ENCODE measurements at regions not wholly inside any gene's neighbourhood (a gene's known extent, or its start where the extent isn't known, plus 50 kb on each side); places are given as distances from the start of the nearest gene placed in this dataset.

- H3K27me3 Mint-ChIP-seq (ENCODE audit: low read depth), result no peaks in the 10 kb centered on the region
- no peak for TF ChIP-seq CTCF (IDR thresholded peaks at IDR 0.05; ENCODE audit: unreplicated experiment)
- H3K27ac Mint-ChIP-seq, result no peak overlapping the region
- H3K4me1 Mint-ChIP-seq, result no peaks in the 10 kb centered on the region
- H3K9me3 Mint-ChIP-seq, result peaks cover 12% of the 10 kb centered on the region
- no peaks in the 10 kb centered on the region for H3K36me3 Mint-ChIP-seq
- no peak for DNase-seq (ENCODE audit: low spot score in 2 of 2, unreplicated experiment in 2 of 2)
- H3K4me3 Mint-ChIP-seq, result no peak overlapping the region
Observed at GRCh38 chr6:130520221-130520620, 154.4 kb downstream of the TMEM200A start.

- no peak overlapping the region for H3K4me3 Mint-ChIP-seq
- no peak for TF ChIP-seq CTCF (IDR thresholded peaks at IDR 0.05; ENCODE audit: unreplicated experiment)
- H3K36me3 Mint-ChIP-seq, result no peaks in the 10 kb centered on the region
- H3K9me3 Mint-ChIP-seq, result peaks cover 12% of the 10 kb centered on the region
- no peaks in the 10 kb centered on the region for H3K27me3 Mint-ChIP-seq (ENCODE audit: low read depth)
- no peak overlapping the region for H3K27ac Mint-ChIP-seq
- H3K4me1 Mint-ChIP-seq, result no peaks in the 10 kb centered on the region
- no peak for DNase-seq (ENCODE audit: low spot score in 2 of 2, unreplicated experiment in 2 of 2)
Observed at GRCh38 chr6:130520801-130521200, 155.0 kb downstream of the TMEM200A start.

- no peaks in the 10 kb centered on the region for H3K27me3 Mint-ChIP-seq (ENCODE audit: low read depth)
- no peaks in the 10 kb centered on the region for H3K36me3 Mint-ChIP-seq
- H3K4me3 Mint-ChIP-seq, result no peak overlapping the region
- peaks cover 9% of the 10 kb centered on the region for H3K9me3 Mint-ChIP-seq
- DNase-seq (ENCODE audit: low spot score in 2 of 2, unreplicated experiment in 2 of 2), result no peak
- no peak overlapping the region for H3K27ac Mint-ChIP-seq
- TF ChIP-seq CTCF (IDR thresholded peaks at IDR 0.05; ENCODE audit: unreplicated experiment), result no peak
- no peaks in the 10 kb centered on the region for H3K4me1 Mint-ChIP-seq
Observed at GRCh38 chr6:130524552-130524951, 158.7 kb downstream of the TMEM200A start.

- no peak for DNase-seq (ENCODE audit: low spot score in 2 of 2, unreplicated experiment in 2 of 2)
- H3K27ac Mint-ChIP-seq, result no peak overlapping the region
- H3K9me3 Mint-ChIP-seq, result peaks cover 16% of the 10 kb centered on the region
- no peaks in the 10 kb centered on the region for H3K27me3 Mint-ChIP-seq (ENCODE audit: low read depth)
- no peaks in the 10 kb centered on the region for H3K4me1 Mint-ChIP-seq
- H3K36me3 Mint-ChIP-seq, result no peaks in the 10 kb centered on the region
- no peak for TF ChIP-seq CTCF (IDR thresholded peaks at IDR 0.05; ENCODE audit: unreplicated experiment)
- no peak overlapping the region for H3K4me3 Mint-ChIP-seq
Observed at GRCh38 chr6:130525408-130525807, 159.6 kb downstream of the TMEM200A start.

GRCh38 chr6:130526466-130526865 lies 160.6 kb downstream of the TMEM200A start:
- Mint-ChIP-seq H3K4me3 (no peak overlapping the region), H3K27ac (no peak overlapping the region), H3K27me3 (ENCODE audit: low read depth) (no peaks in the 10 kb centered on the region)

More at GRCh38 chr6:130526466-130526865, 160.6 kb downstream of the TMEM200A start:
- H3K9me3 Mint-ChIP-seq, result peaks cover 20% of the 10 kb centered on the region
- DNase-seq (ENCODE audit: low spot score in 2 of 2, unreplicated experiment in 2 of 2), result no peak
- H3K4me1 Mint-ChIP-seq, result no peaks in the 10 kb centered on the region
- H3K36me3 Mint-ChIP-seq, result peaks cover 5% of the 10 kb centered on the region
- TF ChIP-seq CTCF (IDR thresholded peaks at IDR 0.05; ENCODE audit: unreplicated experiment), result no peak

All from mesothelial cell of epicardium (in vitro differentiated cells).